Liver (tissue), 8 donors: ENCODE measurements at regions not wholly inside any gene's neighbourhood (a gene's known extent, or its start where the extent isn't known, plus 50 kb on each side); places are given as distances from the start of the nearest gene placed in this dataset.

Experiments
- DNase-seq: peaks from one replicate; pipeline ENCODE4 v3.0.0-alpha.2; 2017; ENCODE audit warnings: low spot score
- H3K27ac ChIP-seq, 2 donors: one replicate each; pipeline ENCODE4 v1.7.0; 2013; ENCODE audit warnings: inconsistent platforms in 2 of 2, low read length in 2 of 2, control low read depth in 1 of 2, low read depth in 1 of 2, mild to moderate bottlenecking in 1 of 2
- H3K27me3 ChIP-seq, 4 donors: one replicate each; pipeline versions ENCODE4 v1.6.1 to v1.7.0; 2013; ENCODE audit warnings: low read length in 3 of 4, inconsistent platforms in 1 of 4, mild to moderate bottlenecking in 1 of 4, moderate library complexity in 1 of 4; ENCODE audit not compliant: control insufficient read depth in 4 of 4, insufficient read depth in 4 of 4
- H3K36me3 ChIP-seq, 4 donors: one replicate each; pipeline versions ENCODE4 v1.6.1 to v1.7.0; 2013; ENCODE audit warnings: low read length in 3 of 4, mild to moderate bottlenecking in 3 of 4, low read depth in 1 of 4, moderate library complexity in 1 of 4; ENCODE audit not compliant: control insufficient read depth in 4 of 4, insufficient read depth in 3 of 4
- H3K4me1 ChIP-seq, 4 donors: one replicate each; pipeline versions ENCODE4 v1.6.1 to v1.7.0; 2013; ENCODE audit warnings: low read length in 3 of 4, mild to moderate bottlenecking in 3 of 4, moderate library complexity in 1 of 4; ENCODE audit not compliant: control insufficient read depth in 4 of 4, insufficient read depth in 4 of 4
- H3K4me3 ChIP-seq, 3 donors: one replicate each; pipeline versions ENCODE4 v1.6.1 to v1.7.0; 2013; ENCODE audit warnings: low read length in 3 of 3, control low read depth in 1 of 3, low read depth in 1 of 3, mild to moderate bottlenecking in 1 of 3
- H3K9ac ChIP-seq, 2 donors: one replicate each; pipeline ENCODE4 v1.7.0; 2013; ENCODE audit warnings: low read length in 2 of 2, mild to moderate bottlenecking in 2 of 2, moderate library complexity in 2 of 2, control low read depth in 1 of 2, low read depth in 1 of 2
- H3K9me3 ChIP-seq, 4 donors: one replicate each; pipeline versions ENCODE4 v1.6.1 to v1.7.0; 2013; ENCODE audit warnings: low read length in 3 of 4; ENCODE audit not compliant: control insufficient read depth in 4 of 4
- ATF3 ChIP-seq: IDR thresholded peaks from 2 replicates; pipeline ENCODE4 v1.6.1; 2016; ENCODE audit warnings: antibody characterized with exemption
- CTCF ChIP-seq: fragments of 150-350 bp; IDR thresholded peaks from 2 replicates; pipeline ENCODE4 v1.5.1; 2017; ENCODE audit warnings: improper control_type of control experiment, low read depth, low read length; ENCODE audit not compliant: missing input control
- EGR1 ChIP-seq, 2 donors: IDR thresholded peaks; 2 replicates each; pipeline ENCODE4 v1.6.1; 2016 to 2018; ENCODE audit warnings: antibody characterized with exemption in 2 of 2, low read depth in 2 of 2
- FOXA1 ChIP-seq: IDR thresholded peaks from 2 replicates; pipeline ENCODE4 v1.6.1; 2016; ENCODE audit warnings: antibody characterized with exemption
- FOXA2 ChIP-seq: IDR thresholded peaks from 2 replicates; pipeline ENCODE4 v1.6.1; 2016; ENCODE audit warnings: antibody characterized with exemption
- GABPA ChIP-seq, 2 donors: IDR thresholded peaks in 1 of 2; conservative IDR thresholded peaks in 1 of 2; 2 replicates each; pipeline ENCODE4 v1.6.1; 2016; ENCODE audit warnings: antibody characterized with exemption in 2 of 2, mild to moderate bottlenecking in 1 of 2, moderate library complexity in 1 of 2
- HNF4A ChIP-seq, 2 donors: conservative IDR thresholded peaks; 2 replicates each; pipeline ENCODE4 v1.6.1; 2016; ENCODE audit warnings: antibody characterized with exemption in 2 of 2, mild to moderate bottlenecking in 2 of 2
- HNF4G ChIP-seq: IDR thresholded peaks from 2 replicates; pipeline ENCODE4 v1.6.1; 2016; ENCODE audit warnings: antibody characterized with exemption
- JUND ChIP-seq, 2 donors: IDR thresholded peaks; 2 replicates each; pipeline ENCODE4 v1.6.1; 2016; ENCODE audit warnings: antibody characterized with exemption in 2 of 2
- MAX ChIP-seq: IDR thresholded peaks from 2 replicates; pipeline ENCODE4 v1.6.1; 2016; ENCODE audit warnings: antibody characterized with exemption
- NR2F2 ChIP-seq: IDR thresholded peaks from 2 replicates; pipeline ENCODE4 v1.6.1; 2016; ENCODE audit warnings: antibody characterized with exemption
- RAD21 ChIP-seq, 2 donors: IDR thresholded peaks; 2 replicates each; pipeline ENCODE4 v1.6.1; 2016; ENCODE audit warnings: antibody characterized with exemption in 2 of 2, mild to moderate bottlenecking in 2 of 2
- REST ChIP-seq: IDR thresholded peaks from 2 replicates; pipeline ENCODE4 v1.6.1; 2016; ENCODE audit warnings: antibody characterized with exemption, mild to moderate bottlenecking
- RXRA ChIP-seq, 2 donors: IDR thresholded peaks; 2 replicates each; pipeline ENCODE4 v1.6.1; 2017 to 2018; ENCODE audit warnings: antibody characterized with exemption in 2 of 2, mild to moderate bottlenecking in 1 of 2
- SP1 ChIP-seq: IDR thresholded peaks from 2 replicates; pipeline ENCODE4 v1.6.1; 2018; ENCODE audit warnings: antibody characterized with exemption, mild to moderate bottlenecking
- TAF1 ChIP-seq: conservative IDR thresholded peaks from 2 replicates; pipeline ENCODE4 v1.6.1; 2016; ENCODE audit warnings: antibody characterized with exemption, mild to moderate bottlenecking
- YY1 ChIP-seq: IDR thresholded peaks from 2 replicates; pipeline ENCODE4 v1.6.1; 2016; ENCODE audit warnings: antibody characterized with exemption, mild to moderate bottlenecking
- ZBTB33 ChIP-seq: IDR thresholded peaks from 2 replicates; pipeline ENCODE4 v1.6.1; 2016; ENCODE audit warnings: antibody characterized with exemption
- WGBS: extraction: QIAGEN DNeasy Blood & Tissue Kit; methylation state at CpG from one replicate; pipeline ENCODE4 v1.1.7; 2013; 5-methylcytosine and 5-hydroxymethylcytosine counted together
- donor health status: healthy.
- donor health status: healthy.
- donor health status: healthy.
- donor health status: healthy.
- donor health status: healthy.

- Histone ChIP-seq H3K27ac (no peak overlapping the region), H3K9me3 (no peaks in the 10 kb centered on the region), H3K27me3 (no peaks in the 10 kb centered on the region), H3K4me1 (no peaks in the 10 kb centered on the region), H3K4me3 (no peak overlapping the region), H3K9ac (no peak overlapping the region), H3K36me3 (no peaks in the 10 kb centered on the region)
- TF ChIP-seq JUND (IDR thresholded peaks at IDR 0.05) (no peak), FOXA1 (no peak), EGR1 (IDR thresholded peaks at IDR 0.05; ENCODE audit: low read depth in 2 of 2) (no peak), HNF4G (no peak)
- no peak for DNase-seq
- 46% methylated on average over 1 of the region's 1 CpG for WGBS
Observed at GRCh38 chr5:92106808-92107207, 723.7 kb upstream of the ARRDC3 start.

- no peak for DNase-seq
Observed at GRCh38 chr5:92104126-92104525, 721.0 kb upstream of the ARRDC3 start.

More at GRCh38 chr5:92104126-92104525, 721.0 kb upstream of the ARRDC3 start:
- Histone ChIP-seq H3K9ac (no peak overlapping the region), H3K36me3 (no peaks in the 10 kb centered on the region), H3K9me3 (peaks cover 0 to 1% (median 0%) of the 10 kb centered on the region in 4 donors), H3K27me3 (no peaks in the 10 kb centered on the region), H3K27ac (no peak overlapping the region), H3K4me1 (no peaks in the 10 kb centered on the region), H3K4me3 (no peak overlapping the region)
- TF ChIP-seq SP1 (no peak), HNF4G (no peak), NR2F2 (no peak), EGR1 (IDR thresholded peaks at IDR 0.05; ENCODE audit: low read depth in 2 of 2) (no peak), TAF1 (no peak), JUND (IDR thresholded peaks at IDR 0.05) (no peak), FOXA1 (no peak), RAD21 (IDR thresholded peaks at IDR 0.05) (no peak), YY1 (no peak), RXRA (IDR thresholded peaks at IDR 0.05) (no peak), GABPA (IDR thresholded peaks at IDR 0.05 in 1 of 2, conservative IDR thresholded peaks at IDR 0.05 in 1 of 2) (no peak), CTCF (no peak), MAX (no peak), FOXA2 (no peak), REST (no peak), HNF4A (conservative IDR thresholded peaks at IDR 0.05) (no peak), ATF3 (no peak), ZBTB33 (no peak)
